GM18508 (cell line): ENCODE measurements at regions not wholly inside any gene's neighbourhood (a gene's known extent, or its start where the extent isn't known, plus 50 kb on each side); places are given as distances from the start of the nearest gene placed in this dataset.

Source experiments
- ATAC-seq: cut with Tn5 transposase; IDR thresholded peaks from one replicate; pipeline ENCODE4 v1.9.1; 2021; ENCODE audit warnings: moderate number of reproducible peaks; ENCODE audit not compliant: insufficient read depth, unreplicated experiment

DNA sequence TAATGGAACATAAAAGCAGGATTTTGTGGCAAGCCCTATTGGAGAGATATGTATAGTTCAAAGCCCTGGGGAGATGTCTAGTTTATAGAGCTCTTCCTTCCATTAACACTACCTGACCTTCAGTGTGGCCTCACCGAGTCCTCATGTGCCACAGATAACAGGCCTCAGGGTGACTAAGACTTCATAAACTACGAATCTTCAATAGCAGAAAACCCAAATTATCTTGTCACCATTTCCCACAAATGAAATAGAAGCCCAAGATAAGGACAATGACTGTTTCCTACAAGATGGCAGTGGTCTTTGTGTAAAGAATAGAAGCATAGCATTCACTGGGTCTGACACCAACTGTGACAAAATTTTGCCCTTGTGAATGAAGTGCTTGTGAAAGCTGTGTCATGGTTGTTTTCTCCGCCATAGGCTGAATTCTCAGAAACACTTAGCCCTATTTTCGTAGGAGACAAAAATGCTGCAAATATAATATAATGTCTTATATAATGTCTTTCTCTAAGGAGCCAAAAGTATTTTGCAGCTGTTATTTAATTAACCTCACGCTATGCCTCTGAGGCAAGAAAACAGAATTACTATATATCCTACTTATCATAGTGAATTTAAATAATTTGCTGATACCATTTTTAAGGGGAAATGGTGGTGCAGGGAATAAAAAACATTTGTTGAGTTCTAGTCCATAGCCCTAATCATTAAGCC lies 136.7 kb upstream of the CWC22 start:
- ATAC-seq, result no peak

- no peak for ATAC-seq
Observed at GRCh38 chr2:180141600-180141999, 134.5 kb upstream of the CWC22 start.

GRCh38 chr2:180133736-180134135 lies 126.6 kb upstream of the CWC22 start:
- ATAC-seq, result no peak

GRCh38 chr2:180130403-180130802 lies 123.3 kb upstream of the CWC22 start:
- no peak for ATAC-seq

GRCh38 chr2:180128861-180129260 lies 121.8 kb upstream of the CWC22 start:
- no peak for ATAC-seq

DNA sequence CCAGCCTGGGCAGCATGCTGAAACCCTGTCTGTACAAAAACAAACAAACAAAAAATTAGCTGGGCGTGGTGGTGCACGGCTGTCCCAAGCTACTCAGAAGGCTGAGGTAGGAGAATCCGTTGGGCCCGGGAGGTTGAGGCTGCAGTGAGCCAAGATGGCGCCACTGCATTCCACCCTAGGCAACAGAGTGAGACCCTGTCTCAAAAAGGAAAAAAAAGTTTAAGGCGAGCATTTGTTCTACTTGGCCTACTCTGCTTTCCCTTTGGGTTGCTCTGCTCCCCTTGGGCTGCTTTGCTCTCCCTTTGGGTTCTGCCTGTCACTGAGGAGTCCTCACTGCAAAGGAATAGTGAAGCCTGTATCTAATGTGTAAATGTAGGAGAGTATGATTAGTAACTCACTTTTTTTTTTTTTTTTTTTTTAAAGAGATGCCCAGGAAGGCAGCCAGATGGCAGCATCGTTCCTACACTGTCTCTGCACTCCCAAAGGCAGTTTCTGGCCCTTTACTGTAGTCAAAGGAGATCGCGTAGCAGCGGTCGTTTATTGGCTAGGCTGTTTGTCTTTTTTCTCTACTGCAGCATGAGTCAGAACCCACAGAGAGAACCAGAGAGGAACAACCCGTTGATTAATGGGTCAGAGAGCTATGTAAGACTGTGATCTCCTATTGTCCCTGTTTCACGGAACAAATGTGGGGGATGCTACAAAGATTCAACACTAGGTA lies 118.3 kb upstream of the CWC22 start:
- ATAC-seq, result peak; percentile 58

GRCh38 chr2:180124273-180125139 lies 117.4 kb upstream of the CWC22 start:
- peak; percentile 50 for ATAC-seq

- ATAC-seq, result no peak
Observed at GRCh38 chr2:180122874-180123273, 115.8 kb upstream of the CWC22 start.

DNA sequence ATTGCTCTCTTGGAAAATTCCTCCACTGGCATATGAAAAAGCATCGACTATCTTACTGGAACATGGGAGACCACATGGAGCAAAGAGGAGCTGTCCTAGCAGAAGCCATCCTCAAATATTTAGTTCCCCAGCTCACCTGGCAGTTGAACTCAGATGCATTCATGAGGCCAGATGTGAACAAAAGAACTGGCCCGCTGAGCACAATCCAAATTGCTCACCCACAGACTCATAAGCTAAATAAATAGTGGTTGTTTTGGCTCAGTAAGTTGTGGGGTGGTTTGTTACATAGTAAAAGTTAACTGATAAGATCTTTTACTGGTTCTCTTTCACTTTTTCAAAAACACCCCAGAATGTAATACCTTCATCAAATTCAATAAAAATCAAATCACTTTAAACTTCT lies 108.6 kb upstream of the CWC22 start:
- ATAC-seq, result no peak

GRCh38 chr2:180115269-180115668 lies 108.2 kb upstream of the CWC22 start:
- no peak for ATAC-seq

DNA sequence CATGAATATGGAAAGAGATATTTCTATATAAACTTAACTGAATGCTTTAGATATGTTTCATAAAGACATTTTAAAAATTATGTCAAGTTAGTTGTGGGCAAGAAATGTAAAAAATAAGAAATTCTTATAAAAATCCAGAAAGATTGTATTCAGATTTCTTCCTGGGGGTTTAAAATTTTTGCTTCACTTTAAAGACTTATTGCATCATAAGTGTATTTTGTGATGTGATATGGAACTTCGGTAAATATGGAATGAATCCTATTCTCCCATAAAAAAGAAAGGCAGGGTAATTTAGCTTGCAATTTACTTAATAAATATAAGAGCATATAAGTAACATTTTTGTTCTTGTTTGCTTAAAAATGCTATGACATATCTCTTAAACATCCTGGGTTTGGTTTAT lies 104.8 kb upstream of the CWC22 start:
- ATAC-seq, result no peak

- ATAC-seq, result no peak
Observed at GRCh38 chr2:180110469-180110868, 103.4 kb upstream of the CWC22 start.

DNA sequence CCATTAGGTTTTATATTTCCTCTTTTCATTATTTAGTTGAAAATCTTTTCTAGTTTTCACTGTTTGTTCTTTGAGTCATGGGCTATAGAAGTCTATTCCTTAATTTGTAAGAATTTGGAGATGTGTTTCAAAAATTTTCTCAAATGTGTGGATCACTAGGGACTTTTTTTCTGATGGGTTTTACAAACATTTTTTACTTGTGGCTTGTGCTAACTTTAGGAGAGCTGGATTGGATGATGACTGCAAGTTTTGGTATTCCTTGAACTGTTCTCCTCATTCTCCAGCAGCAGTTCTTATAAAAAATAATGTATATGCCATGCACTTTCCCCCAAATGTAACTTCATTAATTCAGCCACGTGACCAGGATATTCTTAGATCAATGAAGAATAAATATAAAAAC lies 94.7 kb upstream of the CWC22 start:
- ATAC-seq, result no peak

DNA sequence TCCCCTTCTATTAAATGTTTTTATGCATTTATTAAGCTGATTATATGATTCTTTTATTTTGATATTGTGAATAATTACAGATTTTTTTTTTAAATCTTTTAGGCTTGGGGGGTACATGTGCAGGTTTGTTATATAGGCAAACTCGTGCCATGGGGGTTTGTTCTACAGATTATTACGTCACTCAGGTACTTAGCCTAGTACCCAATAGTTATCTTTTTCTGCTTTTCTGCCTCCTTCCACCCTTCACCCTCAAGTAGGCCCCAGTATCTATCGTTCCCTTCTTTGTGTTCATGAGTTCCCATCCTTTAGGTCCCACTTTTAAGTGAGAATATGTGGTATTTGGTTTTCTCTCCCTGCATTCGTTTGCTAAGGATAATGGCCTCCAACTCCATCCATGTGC lies 92.2 kb upstream of the CWC22 start:
- no peak for ATAC-seq

GRCh38 chr2:180085144-180085543 lies 78.0 kb upstream of the CWC22 start:
- no peak for ATAC-seq

DNA sequence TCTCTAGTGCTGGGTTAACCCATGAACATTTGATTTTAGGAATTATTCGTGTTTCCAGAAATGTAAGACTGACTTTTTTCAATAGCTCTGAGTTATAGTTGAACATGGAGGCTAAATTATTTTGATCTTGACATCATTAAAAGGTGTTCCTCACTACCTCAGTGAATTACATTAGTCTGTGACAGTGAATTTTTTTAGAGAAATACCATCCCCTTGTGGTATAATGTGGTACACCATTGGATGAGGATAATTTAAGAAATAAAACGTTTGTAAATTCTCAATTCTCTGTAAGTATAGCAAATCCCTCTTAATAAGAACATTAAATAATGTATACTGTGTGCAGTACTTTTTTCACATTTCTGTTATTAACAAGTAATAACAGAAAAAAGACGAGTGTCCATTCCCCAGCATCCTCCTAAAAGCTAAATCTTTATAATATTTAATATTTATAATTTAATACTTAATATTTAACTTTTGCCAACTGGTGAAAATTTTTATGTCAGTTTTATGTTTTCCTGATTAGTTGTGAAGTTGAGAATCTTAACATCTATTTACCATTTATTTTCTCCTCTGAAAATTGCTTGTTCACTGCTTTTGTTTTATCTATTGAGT lies 70.3 kb upstream of the CWC22 start:
- no peak for ATAC-seq

DNA sequence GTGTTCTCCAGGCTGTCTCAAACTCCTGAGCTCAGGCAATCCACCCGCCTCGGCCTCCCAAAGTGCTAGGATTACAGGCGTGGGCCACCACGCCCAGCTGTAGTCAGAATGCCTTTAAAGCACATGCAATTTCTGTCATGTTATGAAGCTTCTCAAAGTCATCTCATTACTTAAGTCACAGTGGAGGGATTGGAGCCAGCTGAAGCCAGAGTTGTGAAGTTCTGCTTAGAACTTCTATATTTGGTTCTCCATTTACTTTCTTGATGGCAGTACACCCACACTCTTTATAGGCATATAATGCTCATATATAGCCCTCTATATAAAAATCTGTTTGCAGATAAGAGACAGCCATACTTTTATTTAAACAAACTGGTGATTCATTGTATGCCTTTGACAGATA lies 68.8 kb upstream of the CWC22 start:
- ATAC-seq, result no peak

DNA sequence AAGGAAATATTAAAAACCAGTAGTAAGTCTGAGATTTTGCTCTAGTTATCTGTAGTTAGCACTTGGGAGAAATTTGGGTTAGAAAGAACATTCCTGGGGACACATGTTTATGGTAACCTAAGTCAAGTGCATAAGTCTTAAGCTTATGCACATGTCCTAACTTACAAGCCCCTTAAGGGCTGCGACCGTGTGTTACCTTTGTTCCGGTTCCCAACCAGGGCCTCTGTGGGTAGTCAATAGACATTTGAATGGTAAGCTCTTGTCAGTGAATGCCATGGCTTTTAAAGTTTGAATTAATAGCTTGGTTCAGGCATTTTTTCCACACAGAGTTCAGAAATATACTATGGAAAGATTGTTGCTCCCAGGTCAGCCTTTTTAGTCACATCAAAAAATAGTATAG lies 64.7 kb upstream of the CWC22 start:
- no peak for ATAC-seq

DNA sequence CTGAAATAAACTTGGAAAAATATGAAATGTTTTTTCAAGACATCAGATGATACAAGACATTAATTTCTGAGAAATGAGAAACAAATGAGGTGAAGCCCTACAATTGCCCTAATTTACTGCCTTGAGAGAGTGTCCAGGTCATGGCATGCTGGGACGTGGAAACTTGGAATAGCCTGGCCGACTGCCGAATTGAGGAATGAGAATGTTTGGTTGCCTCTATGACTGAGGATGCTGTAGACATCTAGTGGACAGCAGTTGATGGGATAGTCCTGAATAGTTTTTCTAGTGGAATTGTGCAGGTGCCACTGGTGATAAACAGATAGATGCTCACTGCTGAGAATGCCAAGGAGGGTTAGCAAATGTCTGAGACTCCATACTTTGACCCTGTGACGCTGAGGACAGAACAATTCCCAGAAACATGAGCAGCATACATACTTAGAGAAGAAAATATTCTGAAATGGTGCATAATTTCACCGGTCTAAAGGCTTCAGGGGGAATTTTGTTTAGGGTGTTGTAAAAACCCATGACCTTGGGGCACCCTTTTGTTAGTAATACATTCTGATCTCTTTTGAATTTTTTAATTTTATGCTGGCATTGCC lies 56.5 kb upstream of the CWC22 start:
- ATAC-seq, result no peak

DNA sequence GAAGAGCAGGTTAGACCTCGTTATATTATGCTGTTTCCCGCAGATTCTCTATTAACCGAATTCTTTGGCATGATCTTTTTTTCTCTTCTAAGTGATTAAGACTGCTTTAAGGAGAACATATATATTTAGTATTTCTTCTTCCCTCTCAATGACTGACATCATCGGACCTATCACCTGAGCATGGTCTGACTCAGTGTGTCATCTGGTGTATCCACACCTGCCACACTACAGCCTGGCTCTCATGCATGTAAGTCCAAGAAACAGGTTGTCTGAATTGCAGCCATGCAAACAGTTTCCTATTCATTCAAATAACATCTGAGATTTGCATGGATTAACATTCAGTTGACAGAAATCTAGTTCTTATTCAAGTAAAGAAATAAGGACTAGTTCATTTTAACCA lies 55.1 kb upstream of the CWC22 start:
- ATAC-seq, result no peak
